HepG2 (cell line): ENCODE measurements at regions not wholly inside any gene's neighbourhood (a gene's known extent, or its start where the extent isn't known, plus 50 kb on each side); places are given as distances from the start of the nearest gene placed in this dataset.

ENCODE experiments used
- NR2F6 ChIP-seq, 2 experiments: IDR thresholded peaks; 2 replicates each; pipeline ENCODE4 v1.6.1; 2016; ENCODE audit warnings: antibody characterized with exemption in 1 of 2, mild to moderate bottlenecking in 1 of 2
- ZNF746 ChIP-seq: sonication (generic); formaldehyde crosslinking; IDR thresholded peaks from 2 replicates; pipeline ENCODE4 v1.8.0; 2022; ENCODE audit warnings: mild to moderate bottlenecking, missing genetic modification reagents
- TF ChIP-seq, protein P1 (sequence below): sonication (generic); formaldehyde crosslinking; IDR thresholded peaks from 2 replicates; pipeline ENCODE4 v1.5.0; 2020; ENCODE audit warnings: mild to moderate bottlenecking, missing genetic modification reagents, moderate library complexity
- TF ChIP-seq, protein P2 (sequence below): conservative IDR thresholded peaks from 2 replicates; pipeline ENCODE4 v1.6.1; 2018; ENCODE audit warnings: missing genetic modification reagents

DNA sequence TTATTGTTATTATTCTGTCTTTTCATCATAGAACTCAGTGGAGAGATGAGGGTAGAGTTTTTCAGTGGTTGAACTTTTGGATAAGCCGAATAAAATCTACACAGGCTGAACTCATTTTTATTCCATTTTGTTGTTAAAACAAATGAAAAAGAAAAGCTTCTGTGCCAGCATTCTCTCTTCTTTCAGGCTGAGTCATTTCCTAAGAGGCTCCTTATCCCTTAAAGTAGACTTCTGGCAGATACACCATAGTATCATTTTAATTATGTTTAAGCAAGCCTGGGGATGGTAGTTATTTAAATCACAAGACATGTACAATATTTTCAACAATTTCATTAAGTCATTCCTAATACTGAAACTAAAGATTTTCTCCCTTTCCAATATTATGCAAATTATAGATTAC lies 1364.0 kb upstream of the NRXN1 start:
- TF ChIP-seq NR2F6 (IDR thresholded peaks at IDR 0.05) (no peak), NR2F6 (CRISPR knock-in tag; IDR thresholded peaks at IDR 0.05) (no peak), ZNF746 (CRISPR knock-in tag) (no peak)
- TF ChIP-seq, protein P1, sequence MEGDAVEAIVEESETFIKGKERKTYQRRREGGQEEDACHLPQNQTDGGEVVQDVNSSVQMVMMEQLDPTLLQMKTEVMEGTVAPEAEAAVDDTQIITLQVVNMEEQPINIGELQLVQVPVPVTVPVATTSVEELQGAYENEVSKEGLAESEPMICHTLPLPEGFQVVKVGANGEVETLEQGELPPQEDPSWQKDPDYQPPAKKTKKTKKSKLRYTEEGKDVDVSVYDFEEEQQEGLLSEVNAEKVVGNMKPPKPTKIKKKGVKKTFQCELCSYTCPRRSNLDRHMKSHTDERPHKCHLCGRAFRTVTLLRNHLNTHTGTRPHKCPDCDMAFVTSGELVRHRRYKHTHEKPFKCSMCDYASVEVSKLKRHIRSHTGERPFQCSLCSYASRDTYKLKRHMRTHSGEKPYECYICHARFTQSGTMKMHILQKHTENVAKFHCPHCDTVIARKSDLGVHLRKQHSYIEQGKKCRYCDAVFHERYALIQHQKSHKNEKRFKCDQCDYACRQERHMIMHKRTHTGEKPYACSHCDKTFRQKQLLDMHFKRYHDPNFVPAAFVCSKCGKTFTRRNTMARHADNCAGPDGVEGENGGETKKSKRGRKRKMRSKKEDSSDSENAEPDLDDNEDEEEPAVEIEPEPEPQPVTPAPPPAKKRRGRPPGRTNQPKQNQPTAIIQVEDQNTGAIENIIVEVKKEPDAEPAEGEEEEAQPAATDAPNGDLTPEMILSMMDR (CRISPR knock-in tag) = no peak
- TF ChIP-seq, protein P2, sequence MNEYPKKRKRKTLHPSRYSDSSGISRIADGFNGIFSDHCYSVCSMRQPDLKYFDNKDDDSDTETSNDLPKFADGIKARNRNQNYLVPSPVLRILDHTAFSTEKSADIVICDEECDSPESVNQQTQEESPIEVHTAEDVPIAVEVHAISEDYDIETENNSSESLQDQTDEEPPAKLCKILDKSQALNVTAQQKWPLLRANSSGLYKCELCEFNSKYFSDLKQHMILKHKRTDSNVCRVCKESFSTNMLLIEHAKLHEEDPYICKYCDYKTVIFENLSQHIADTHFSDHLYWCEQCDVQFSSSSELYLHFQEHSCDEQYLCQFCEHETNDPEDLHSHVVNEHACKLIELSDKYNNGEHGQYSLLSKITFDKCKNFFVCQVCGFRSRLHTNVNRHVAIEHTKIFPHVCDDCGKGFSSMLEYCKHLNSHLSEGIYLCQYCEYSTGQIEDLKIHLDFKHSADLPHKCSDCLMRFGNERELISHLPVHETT (CRISPR knock-in tag) = no peak
